ENCODE measurements at regions not wholly inside any gene's neighbourhood (a gene's known extent, or its start where the extent isn't known, plus 50 kb on each side); places are given as distances from the start of the nearest gene placed in this dataset.

DNA sequence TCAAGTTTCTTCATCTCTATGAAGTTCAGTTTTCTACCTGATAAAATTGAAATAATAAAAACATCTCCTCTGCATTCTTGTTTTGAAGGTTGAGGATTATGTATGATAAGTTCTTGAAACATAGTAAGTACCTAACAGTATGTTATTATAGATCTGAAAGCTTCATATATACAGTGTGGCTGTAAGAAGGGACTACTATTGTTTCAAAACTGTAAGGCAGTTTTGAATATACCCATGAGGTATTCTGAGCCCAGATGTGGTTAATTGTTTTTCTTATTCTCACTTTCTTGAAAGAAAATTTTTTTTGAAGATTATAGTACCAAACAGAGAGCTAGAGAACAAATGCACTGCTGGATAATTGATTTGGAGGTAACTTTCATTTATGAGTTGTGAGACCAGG lies 383.2 kb downstream of the CHSY3 start:
- no peak for DNase-seq
- no peak overlapping the region for H3K4me3 ChIP-seq
- H3K27me3 ChIP-seq, result no peaks in the 10 kb centered on the region
- intact Hi-C loops (cut with DNase I; ENCODE audit: low total_unique reads), result no loop called here
- no peaks in the 10 kb centered on the region for H3K36me3 ChIP-seq
- H3K27ac ChIP-seq, result no peak overlapping the region
- TF ChIP-seq POLR2A (IDR thresholded peaks at IDR 0.05), result no peak
- TF ChIP-seq, protein P1, sequence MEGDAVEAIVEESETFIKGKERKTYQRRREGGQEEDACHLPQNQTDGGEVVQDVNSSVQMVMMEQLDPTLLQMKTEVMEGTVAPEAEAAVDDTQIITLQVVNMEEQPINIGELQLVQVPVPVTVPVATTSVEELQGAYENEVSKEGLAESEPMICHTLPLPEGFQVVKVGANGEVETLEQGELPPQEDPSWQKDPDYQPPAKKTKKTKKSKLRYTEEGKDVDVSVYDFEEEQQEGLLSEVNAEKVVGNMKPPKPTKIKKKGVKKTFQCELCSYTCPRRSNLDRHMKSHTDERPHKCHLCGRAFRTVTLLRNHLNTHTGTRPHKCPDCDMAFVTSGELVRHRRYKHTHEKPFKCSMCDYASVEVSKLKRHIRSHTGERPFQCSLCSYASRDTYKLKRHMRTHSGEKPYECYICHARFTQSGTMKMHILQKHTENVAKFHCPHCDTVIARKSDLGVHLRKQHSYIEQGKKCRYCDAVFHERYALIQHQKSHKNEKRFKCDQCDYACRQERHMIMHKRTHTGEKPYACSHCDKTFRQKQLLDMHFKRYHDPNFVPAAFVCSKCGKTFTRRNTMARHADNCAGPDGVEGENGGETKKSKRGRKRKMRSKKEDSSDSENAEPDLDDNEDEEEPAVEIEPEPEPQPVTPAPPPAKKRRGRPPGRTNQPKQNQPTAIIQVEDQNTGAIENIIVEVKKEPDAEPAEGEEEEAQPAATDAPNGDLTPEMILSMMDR (IDR thresholded peaks at IDR 0.05), result no peak
- no peaks in the 10 kb centered on the region for H3K4me1 ChIP-seq
- H3K9me3 ChIP-seq, result no peaks in the 10 kb centered on the region

DNA sequence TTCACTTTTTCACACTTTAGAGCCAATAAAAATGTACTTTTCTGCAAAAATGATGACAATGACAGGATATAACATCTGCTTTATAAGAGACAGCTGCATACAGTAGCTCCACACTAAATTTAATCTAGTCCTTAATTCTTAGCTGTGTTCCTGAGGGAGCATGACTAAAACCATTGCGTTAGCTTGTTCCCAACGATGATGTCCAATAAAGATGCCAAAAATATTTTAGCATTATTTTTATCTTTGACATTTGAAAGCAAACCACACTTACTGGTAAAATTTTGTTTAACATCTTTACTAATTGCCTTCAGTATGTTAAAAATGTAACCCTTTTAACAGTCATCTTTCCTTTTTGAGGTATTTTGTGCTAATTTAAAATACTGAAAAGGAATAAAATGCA lies 382.7 kb downstream of the CHSY3 start:
- Histone ChIP-seq H3K36me3 (no peaks in the 10 kb centered on the region), H3K4me1 (no peaks in the 10 kb centered on the region), H3K9me3 (no peaks in the 10 kb centered on the region), H3K27me3 (no peaks in the 10 kb centered on the region), H3K4me3 (no peak overlapping the region), H3K27ac (no peak overlapping the region)
- no peak for DNase-seq
- no peak for TF ChIP-seq POLR2A (IDR thresholded peaks at IDR 0.05)
- intact Hi-C loops (cut with DNase I; ENCODE audit: low total_unique reads), result no loop called here

DNA sequence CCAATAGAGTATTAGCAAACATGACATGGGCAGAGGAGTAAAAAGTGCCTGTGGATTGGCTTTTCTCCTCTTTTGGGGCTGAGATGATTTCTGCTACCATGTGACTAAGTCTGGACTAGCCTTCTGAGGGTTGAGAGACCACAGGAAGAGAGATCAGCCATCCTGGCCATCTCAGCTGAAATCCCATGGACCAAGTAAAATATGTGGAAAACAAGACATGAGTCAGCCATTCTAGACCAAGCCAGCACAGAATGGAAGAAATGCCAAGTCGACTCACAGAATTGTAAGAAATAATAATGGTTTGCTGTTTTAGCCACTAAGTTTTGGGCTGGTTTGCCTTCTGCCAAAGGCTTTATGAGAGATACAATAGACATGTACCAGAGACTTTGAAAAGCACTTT lies 377.8 kb downstream of the CHSY3 start:
- Histone ChIP-seq H3K27ac (no peak overlapping the region), H3K4me1 (no peaks in the 10 kb centered on the region), H3K4me3 (no peak overlapping the region), H3K27me3 (no peaks in the 10 kb centered on the region), H3K36me3 (no peaks in the 10 kb centered on the region), H3K9me3 (no peaks in the 10 kb centered on the region)
- intact Hi-C loops (cut with DNase I; ENCODE audit: low total_unique reads), result no loop called here
- TF ChIP-seq, protein P1 (IDR thresholded peaks at IDR 0.05), result no peak
- TF ChIP-seq POLR2A (IDR thresholded peaks at IDR 0.05), result no peak
- no peak for DNase-seq

DNA sequence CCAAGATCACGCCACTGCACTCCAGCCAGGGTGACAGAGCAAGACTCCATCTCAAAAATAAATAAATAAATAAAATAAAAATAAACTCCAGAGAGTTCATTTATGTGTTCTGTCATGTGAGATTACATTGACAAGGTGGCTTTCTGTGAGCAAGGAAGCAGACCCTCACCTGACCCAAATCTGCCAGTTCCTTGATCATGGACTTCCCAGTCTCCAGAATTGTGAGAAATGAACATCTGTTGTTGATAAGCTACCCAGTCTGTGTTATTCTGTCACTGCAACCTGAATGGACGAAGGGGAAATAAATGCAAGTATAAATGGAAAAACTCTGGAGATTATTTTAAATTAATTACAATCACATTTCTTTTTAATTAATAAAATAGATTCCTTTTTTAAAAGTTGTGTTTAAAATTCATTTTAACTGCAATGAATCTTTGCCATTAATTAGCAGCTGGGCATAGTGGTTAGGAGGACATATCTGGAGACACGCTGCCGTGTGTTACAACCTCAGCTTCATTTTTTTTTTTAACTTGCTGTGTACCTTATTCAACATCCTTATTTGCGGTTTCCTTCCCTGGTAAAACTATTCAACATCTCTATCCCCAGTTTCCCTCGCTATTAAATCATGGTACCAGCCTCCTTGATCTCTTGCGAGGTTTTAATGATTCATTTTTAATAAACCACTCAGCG lies 376.4 kb downstream of the CHSY3 start:
- H3K27ac ChIP-seq, result no peak overlapping the region
- DNase-seq, result no peak
- no peak overlapping the region for H3K4me3 ChIP-seq
- no peaks in the 10 kb centered on the region for H3K9me3 ChIP-seq
- H3K36me3 ChIP-seq, result no peaks in the 10 kb centered on the region
- intact Hi-C loops (cut with DNase I; ENCODE audit: low total_unique reads), result no loop called here
- H3K27me3 ChIP-seq, result no peaks in the 10 kb centered on the region
- H3K4me1 ChIP-seq, result no peaks in the 10 kb centered on the region
- no peak for TF ChIP-seq POLR2A (IDR thresholded peaks at IDR 0.05)
- TF ChIP-seq, protein P1 (IDR thresholded peaks at IDR 0.05), result no peak

DNA sequence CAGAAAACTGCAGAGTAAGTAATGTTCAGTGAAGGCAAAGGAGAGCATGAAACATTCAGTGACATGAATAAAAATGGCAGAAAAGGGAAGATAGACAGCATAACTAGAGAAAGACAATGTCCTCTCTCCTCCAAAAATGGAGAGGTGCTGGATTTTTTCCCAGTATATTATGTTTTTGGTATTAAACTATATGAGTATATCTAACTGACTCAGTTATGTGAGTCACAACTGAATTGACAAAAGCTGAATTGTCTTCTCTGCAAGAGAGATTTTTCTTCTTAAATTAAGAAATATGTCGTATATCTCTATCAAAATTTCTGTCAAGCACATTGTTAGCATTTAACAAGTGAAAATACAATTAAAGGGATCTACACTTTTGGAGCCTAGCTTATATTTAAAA lies 375.1 kb downstream of the CHSY3 start:
- H3K4me3 ChIP-seq, result no peak overlapping the region
- H3K27me3 ChIP-seq, result no peaks in the 10 kb centered on the region
- no peak overlapping the region for H3K27ac ChIP-seq
- H3K9me3 ChIP-seq, result no peaks in the 10 kb centered on the region
- no peak for DNase-seq
- H3K4me1 ChIP-seq, result no peaks in the 10 kb centered on the region
- H3K36me3 ChIP-seq, result no peaks in the 10 kb centered on the region
- TF ChIP-seq POLR2A (IDR thresholded peaks at IDR 0.05), result no peak
- intact Hi-C loops (cut with DNase I; ENCODE audit: low total_unique reads), result no loop called here

DNA sequence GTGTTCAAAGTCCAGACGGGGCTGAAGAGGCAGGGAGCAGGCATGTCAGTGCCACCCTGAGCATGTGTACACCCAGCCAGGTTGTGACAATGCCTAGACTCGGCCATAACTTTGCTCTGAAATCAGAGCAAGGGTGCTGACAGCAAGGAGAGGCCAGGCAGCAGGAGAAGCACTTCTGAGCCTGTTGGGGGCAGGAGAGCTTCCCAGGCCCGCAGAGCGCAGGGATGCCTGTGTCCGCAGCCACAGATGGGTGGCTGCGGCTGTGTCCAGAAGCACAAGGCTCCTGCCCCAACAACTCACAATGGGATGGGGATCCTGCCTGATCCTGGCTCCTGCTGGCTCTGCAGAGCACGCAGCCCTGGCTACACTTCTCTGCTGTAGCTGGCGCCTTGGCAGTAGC lies 373.9 kb downstream of the CHSY3 start:
- no peak for TF ChIP-seq POLR2A (IDR thresholded peaks at IDR 0.05)
- TF ChIP-seq, protein P1 (IDR thresholded peaks at IDR 0.05), result no peak
- Histone ChIP-seq H3K27ac (no peak overlapping the region), H3K4me1 (no peaks in the 10 kb centered on the region), H3K9me3 (no peaks in the 10 kb centered on the region), H3K27me3 (no peaks in the 10 kb centered on the region), H3K36me3 (no peaks in the 10 kb centered on the region), H3K4me3 (no peak overlapping the region)
- intact Hi-C loops (cut with DNase I; ENCODE audit: low total_unique reads), result no loop called here
- no peak for DNase-seq

Measured in uterus (tissue), 3 donors.